GM21619 (cell line): ENCODE measurements at regions not wholly inside any gene's neighbourhood (a gene's known extent, or its start where the extent isn't known, plus 50 kb on each side); places are given as distances from the start of the nearest gene placed in this dataset.

Experiments
- ATAC-seq: cut with Tn5 transposase; IDR thresholded peaks from one replicate; pipeline ENCODE4 v1.9.1; 2021; ENCODE audit not compliant: unreplicated experiment

GRCh38 chr4:37054531-37055077 is 189.9 kb upstream of the NWD2 start:
- no peak for ATAC-seq

GRCh38 chr4:37058826-37059225 is 185.7 kb upstream of the NWD2 start:
- no peak for ATAC-seq

- ATAC-seq, result no peak
Observed at GRCh38 chr4:37066159-37066558, 178.4 kb upstream of the NWD2 start.

- no peak for ATAC-seq
Observed at GRCh38 chr4:37068580-37068979, 176.0 kb upstream of the NWD2 start.

GRCh38 chr4:37070041-37070440 is 174.5 kb upstream of the NWD2 start:
- ATAC-seq, result no peak

- ATAC-seq, result no peak
Observed at GRCh38 chr4:37071576-37071975, 173.0 kb upstream of the NWD2 start.

- ATAC-seq, result no peak
Observed at GRCh38 chr4:37073226-37073840, 171.2 kb upstream of the NWD2 start.

GRCh38 chr4:37082912-37083311 is 161.6 kb upstream of the NWD2 start:
- no peak for ATAC-seq

GRCh38 chr4:37095925-37096324 is 148.6 kb upstream of the NWD2 start:
- ATAC-seq, result no peak

GRCh38 chr4:37101182-37101581 is 143.4 kb upstream of the NWD2 start:
- no peak for ATAC-seq

- ATAC-seq, result no peak
Observed at GRCh38 chr4:37101686-37102085, 142.9 kb upstream of the NWD2 start.

- ATAC-seq, result no peak
Observed at GRCh38 chr4:37109756-37110155, 134.8 kb upstream of the NWD2 start.

GRCh38 chr4:37124800-37125199 is 119.7 kb upstream of the NWD2 start:
- ATAC-seq, result no peak

GRCh38 chr4:37126051-37126450 is 118.5 kb upstream of the NWD2 start:
- no peak for ATAC-seq

GRCh38 chr4:37130465-37130864 is 114.1 kb upstream of the NWD2 start:
- ATAC-seq, result no peak

- ATAC-seq, result no peak
Observed at GRCh38 chr4:37132351-37132974, 112.1 kb upstream of the NWD2 start.

- ATAC-seq, result no peak
Observed at GRCh38 chr4:37132975-37133360, 111.6 kb upstream of the NWD2 start.

GRCh38 chr4:37138019-37138653 is 106.4 kb upstream of the NWD2 start:
- peak; percentile 65 for ATAC-seq

GRCh38 chr4:37138789-37139188 is 105.8 kb upstream of the NWD2 start:
- no peak for ATAC-seq

- ATAC-seq, result no peak
Observed at GRCh38 chr4:37139987-37140386, 104.6 kb upstream of the NWD2 start.

- ATAC-seq, result no peak
Observed at GRCh38 chr4:37146260-37146659, 98.3 kb upstream of the NWD2 start.

- ATAC-seq, result no peak
Observed at GRCh38 chr4:37157476-37158167, 86.9 kb upstream of the NWD2 start.
